ENCODE measurements at regions not wholly inside any gene's neighbourhood (a gene's known extent, or its start where the extent isn't known, plus 50 kb on each side); places are given as distances from the start of the nearest gene placed in this dataset.

DNA sequence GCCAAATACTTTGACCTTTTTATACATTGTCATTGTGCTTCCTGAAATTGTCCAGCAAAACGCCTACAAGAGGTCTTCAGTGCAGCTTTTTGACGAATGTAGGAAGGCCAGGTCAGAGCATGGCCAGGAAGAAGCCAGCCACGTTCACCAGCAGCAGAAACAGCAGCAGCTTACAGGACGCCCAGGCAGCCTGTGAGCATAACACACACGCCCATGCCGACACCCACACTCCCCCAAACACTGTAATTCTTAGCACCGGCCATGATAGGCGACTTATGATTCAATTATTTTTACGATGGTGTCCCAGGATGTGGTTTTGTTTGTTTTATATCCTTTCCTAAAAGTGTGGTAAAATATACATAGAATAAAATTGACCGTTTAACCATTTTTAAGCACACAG lies 249.1 kb upstream of the SALL3 start:
- TF ChIP-seq, protein P1, sequence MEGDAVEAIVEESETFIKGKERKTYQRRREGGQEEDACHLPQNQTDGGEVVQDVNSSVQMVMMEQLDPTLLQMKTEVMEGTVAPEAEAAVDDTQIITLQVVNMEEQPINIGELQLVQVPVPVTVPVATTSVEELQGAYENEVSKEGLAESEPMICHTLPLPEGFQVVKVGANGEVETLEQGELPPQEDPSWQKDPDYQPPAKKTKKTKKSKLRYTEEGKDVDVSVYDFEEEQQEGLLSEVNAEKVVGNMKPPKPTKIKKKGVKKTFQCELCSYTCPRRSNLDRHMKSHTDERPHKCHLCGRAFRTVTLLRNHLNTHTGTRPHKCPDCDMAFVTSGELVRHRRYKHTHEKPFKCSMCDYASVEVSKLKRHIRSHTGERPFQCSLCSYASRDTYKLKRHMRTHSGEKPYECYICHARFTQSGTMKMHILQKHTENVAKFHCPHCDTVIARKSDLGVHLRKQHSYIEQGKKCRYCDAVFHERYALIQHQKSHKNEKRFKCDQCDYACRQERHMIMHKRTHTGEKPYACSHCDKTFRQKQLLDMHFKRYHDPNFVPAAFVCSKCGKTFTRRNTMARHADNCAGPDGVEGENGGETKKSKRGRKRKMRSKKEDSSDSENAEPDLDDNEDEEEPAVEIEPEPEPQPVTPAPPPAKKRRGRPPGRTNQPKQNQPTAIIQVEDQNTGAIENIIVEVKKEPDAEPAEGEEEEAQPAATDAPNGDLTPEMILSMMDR (optimal IDR thresholded peaks at IDR 0.05 in 1 of 3, IDR thresholded peaks at IDR 0.05 in 1 of 3, conservative IDR thresholded peaks at IDR 0.05 in 1 of 3; ENCODE audit: extremely low read depth in 1 of 3, insufficient read depth in 2 of 3, low read length in 3 of 3) = no peak
- TF ChIP-seq EZH2 (IDR thresholded peaks at IDR 0.05; ENCODE audit: low read length) = no peak

Data from keratinocyte (primary cell).